NOMO-1 treated with DMSO at 0.1 percent for 48 hours (cell line): ENCODE measurements at regions not wholly inside any gene's neighbourhood (a gene's known extent, or its start where the extent isn't known, plus 50 kb on each side); places are given as distances from the start of the nearest gene placed in this dataset.

ENCODE experiments used
- DNase-seq: peaks from one replicate; lab custom pipeline; 2025; ENCODE audit not compliant: unreplicated experiment; lab: John Stamatoyannopoulos, UW

DNA sequence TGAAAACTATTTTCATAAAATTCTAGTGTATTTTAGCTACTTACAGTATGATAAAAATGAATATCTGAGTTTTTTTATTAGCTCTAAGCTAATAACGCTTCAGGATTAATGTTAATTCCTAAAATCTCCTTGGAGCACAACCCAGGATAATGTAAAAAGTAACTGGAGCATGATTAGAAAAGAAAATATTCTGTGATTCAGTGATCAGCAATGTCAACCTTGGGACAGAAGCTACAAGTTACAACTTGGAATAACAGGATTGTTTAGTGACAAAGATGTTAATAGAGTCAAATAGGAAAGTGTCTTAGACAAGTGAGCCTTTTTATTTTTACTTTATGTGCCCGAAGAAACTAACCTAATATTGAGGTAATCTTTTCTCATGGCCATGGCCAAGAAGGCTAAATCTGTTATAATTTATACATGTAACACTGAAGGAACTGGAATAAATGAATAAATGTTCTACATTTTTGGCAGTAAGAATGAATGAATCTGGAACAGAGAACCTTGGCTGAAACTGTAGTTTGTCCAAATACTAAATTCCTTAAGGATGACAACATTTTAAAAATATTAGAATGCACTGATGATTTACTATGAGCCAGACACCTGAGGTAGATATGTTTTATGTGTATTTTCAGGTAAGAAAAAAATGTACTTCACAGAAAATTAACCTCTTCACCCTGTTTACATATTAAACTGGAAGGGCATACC is 994.0 kb downstream of the GRIK2 start:
- DNase-seq, result no peak

DNA sequence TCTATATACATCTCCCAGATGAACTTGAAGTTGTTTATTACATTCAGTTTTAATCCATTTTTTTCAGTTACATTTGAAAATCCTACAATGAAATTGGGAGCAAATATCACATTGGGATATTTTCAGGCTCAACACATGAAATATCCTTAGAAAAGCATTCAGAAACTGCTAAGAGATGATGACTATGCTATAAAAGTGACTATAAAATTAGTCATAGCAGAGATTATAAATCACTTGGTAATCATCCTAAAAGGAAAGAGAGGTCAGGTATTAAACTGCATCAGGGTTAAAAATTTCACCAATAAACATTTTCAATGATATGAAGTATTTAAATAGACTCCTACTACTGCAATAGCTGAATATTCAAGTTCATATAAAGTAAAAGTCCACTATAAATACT is 987.7 kb downstream of the GRIK2 start:
- no peak for DNase-seq

DNA sequence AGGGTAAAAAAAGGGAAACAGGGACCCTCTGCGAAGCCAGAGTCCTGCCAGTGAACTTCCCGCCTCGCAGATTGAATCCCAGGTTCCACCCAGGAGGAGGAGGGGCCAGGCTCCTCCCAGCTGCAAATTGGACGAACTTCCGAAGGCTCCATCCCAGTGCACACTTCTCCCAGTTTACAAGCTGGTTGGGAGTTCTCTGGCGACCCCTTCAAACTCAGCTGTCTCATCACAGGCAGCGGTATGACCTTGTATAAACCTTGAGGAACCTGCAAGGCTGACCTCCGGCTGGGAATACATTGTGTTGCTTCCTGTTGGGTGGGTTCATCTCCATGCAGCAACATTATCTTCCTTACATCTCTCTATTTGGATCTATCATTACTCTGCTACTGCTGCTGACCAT is 962.7 kb downstream of the GRIK2 start:
- DNase-seq, result no peak

DNA sequence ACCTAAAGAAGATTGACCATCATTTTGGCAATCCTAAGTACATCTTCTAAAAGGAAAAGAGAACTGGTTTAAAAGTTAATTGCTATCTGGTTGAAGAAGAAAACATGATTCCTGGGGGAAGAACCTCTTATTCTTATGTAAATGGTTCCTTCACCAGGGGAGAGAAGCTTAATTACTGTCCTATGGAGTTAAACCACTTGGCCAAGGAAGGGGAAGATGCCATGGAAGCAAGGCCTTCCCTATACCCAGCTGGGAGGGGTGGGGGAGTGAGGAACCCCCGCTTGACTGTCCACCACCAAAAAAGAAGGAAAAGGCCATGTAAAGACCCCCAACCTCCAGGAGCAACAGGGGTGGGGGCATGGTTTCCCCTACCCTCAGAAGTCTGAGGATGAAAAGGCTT is 962.1 kb downstream of the GRIK2 start:
- no peak for DNase-seq

DNA sequence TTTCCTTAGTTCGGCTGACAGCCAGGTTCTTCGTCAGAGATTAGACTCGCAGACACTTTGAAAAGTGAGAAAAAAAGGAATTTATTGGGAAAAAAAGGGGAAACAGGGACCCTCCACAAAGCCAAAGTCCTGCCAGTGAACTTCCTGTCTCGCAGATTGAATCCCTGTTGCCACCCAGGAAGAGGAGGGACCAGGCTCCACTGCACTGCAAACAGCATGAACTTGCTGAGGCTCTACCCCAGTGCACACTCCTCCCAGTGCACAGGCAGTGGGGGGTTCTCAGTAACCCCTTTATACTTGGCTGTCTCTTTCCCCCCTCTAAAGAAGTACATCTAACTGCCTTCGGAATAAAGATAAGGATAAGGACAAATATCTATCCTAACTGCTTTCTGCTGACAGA is 959.0 kb downstream of the GRIK2 start:
- no peak for DNase-seq

DNA sequence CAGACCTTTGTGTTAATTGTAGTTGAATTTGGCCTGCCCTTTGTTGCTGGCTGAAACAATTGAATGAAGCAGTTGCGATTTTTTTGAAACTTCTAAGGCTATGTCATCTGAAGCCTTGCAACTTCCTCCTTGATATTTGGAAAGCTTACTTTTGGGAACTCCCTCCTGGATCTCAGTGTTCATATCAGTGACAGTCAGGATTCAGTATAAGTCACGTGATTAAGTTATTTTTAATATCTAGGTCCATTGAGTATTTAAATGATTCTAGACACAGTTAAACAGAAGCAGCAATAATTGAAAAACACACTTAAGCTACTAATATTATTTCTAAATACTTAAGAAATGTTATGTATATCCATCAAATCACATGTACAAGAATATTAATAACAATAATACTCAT is 951.3 kb downstream of the GRIK2 start:
- no peak for DNase-seq

DNA sequence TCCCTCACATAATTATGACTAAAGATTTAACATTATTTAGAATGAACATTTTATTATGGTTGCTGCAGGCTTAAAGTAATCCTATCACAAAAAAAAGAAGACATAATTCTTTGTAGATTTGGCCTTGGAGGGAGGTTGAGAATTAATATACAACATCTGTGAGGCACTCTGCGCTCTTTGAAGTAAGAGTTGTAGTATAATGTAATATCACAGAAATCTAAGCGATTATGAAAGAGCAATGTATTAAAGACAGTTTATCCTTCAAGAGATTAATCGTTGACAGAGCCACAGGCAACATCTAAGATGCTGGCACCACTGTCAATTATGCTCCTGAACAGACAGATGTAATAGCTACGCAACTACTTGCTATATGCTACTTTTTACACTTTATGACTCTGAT is 946.8 kb downstream of the GRIK2 start:
- no peak for DNase-seq

DNA sequence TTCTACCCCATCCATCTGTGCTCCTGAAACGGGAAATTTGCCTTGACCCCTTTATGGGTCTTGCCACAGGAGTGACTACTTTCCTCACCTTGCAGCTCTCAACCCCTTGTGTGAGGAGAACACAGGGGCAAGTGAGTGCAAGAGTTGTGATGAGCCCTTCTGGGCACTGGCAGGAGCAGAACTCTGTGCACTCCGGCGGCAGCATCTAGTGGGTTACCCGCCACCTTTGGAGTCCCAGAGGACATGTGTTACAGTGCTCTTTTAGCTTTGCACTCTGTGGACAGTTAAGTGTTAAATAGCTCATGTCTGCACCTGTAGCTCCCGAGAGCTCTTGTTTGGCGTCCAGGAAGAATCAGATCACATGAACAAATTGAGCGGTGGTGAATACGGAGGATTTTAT is 940.2 kb downstream of the GRIK2 start:
- DNase-seq, result no peak

DNA sequence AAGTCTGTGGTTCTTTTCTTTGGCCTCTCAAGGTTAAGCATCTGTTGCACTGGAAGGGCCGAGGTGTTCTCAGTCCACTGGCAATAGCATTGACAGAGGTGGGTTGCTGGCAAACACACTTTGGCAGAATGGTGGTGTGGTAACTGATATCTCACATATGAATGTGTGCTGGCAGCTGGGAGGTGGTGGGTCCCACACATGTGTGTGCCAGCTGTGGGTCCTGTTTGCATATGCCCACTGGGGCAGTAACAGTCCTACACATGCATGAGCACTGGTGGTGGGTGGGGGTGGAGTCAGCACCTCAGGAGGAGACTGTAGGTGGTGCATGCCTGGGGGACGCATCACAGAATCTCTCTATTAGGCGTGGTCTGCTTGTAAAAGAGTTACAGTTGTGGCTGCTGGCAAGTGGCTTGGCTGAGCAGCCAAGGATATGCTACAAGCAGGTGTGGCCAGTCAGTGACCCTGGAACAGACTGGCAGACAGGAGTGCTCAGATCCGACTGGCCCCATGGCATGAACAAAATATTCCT is 934.3 kb downstream of the GRIK2 start:
- DNase-seq, result no peak

DNA sequence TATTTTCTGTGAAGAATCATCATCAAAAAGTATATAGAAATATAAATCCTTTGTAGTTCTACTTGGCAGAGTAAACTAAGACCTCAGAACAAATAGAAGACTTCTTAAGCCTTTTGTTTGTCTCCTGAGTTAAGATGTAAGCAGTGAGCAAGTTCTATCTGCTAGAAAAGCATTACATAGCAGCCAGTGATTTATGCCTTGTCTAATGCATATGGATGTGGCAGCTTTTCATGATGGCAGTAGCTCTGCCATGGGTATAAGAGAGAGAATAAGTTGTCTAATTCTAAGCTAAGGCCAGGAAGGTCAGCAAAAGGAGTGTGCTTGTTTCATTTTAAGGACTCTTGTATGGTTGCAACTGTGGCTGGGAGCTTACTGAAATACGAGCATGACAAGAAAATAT is 920.2 kb downstream of the GRIK2 start:
- no peak for DNase-seq

DNA sequence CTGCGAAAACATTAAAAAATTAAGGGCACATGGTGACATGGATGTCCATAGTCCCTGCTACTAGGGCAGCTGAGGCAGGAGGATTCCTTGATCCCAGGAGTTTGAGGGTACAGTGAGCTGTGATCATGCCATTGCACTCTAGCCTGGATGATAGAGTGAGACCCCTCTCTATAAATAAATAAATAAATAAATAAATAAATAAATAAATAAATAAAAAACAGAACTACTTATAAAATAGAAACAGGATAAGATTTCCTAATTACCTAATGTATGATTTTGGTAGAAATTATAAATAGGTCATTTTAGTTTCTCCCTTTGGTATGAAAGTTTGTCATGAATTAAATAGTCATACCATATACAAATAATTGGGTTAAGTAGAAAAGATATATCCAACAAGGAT is 916.2 kb downstream of the GRIK2 start:
- DNase-seq, result no peak

DNA sequence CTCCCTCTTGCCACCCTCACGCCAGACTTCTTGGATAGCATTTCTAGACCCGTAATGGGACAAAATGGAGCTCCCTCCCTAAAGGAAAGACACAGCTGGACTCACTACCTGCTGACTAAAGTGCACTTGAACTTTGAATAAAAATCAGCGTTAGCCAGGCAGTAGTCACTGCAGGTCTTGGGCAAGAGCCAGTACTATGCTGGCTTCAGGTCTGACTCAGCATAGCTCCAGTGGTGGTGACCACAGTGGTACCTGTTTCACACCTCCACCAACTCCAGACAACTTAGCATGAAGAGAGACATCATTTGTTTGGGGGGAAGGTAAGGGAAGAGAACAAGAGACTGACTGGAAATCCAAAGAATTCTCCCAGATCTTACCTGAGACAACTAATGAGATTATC is 906.8 kb downstream of the GRIK2 start:
- DNase-seq, result no peak

DNA sequence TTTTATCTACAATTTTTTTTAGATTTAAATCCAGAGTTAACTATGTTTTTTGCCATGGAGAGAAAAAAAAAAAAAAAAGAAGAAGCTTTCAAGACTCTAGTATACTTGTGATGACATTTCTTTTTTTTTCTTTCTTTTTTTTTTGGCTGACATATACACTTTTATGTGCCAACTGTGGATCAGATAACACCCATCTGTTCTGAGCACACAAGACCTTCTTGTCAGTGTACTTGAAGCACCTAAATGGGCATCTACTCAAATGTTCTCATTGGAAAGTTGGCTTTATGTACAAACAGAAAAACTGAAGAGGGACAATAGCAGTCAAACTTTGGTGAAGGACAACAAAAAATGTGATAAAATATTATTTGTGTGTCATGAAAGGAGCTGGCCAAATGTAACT is 904.5 kb downstream of the GRIK2 start:
- no peak for DNase-seq
